Ascending aorta (tissue), 2 donors: ENCODE measurements at regions not wholly inside any gene's neighbourhood (a gene's known extent, or its start where the extent isn't known, plus 50 kb on each side); places are given as distances from the start of the nearest gene placed in this dataset.

Source experiments
- DNase-seq, 2 donors: peaks; one replicate each; pipeline ENCODE4 v3.0.0-alpha.2; 2019; ENCODE audit warnings: low spot score in 2 of 2
- H3K27ac ChIP-seq, 2 donors: fragments of 200-600 bp; sonication (generic); one replicate each; pipeline ENCODE4 v1.5.1; 2016 to 2017; ENCODE audit warnings: mild to moderate bottlenecking in 1 of 2
- H3K27me3 ChIP-seq: fragments of 200-600 bp; sonication (generic); one replicate; pipeline ENCODE4 v1.5.1; 2017
- H3K36me3 ChIP-seq, 2 donors: fragments of 200-600 bp; sonication (generic); one replicate each; pipeline ENCODE4 v1.5.1; 2016
- H3K4me1 ChIP-seq, 2 donors: fragments of 200-600 bp; sonication (generic); one replicate each; pipeline ENCODE4 v1.5.1; 2016 to 2017; ENCODE audit warnings: mild to moderate bottlenecking in 1 of 2
- H3K4me3 ChIP-seq, 2 donors: fragments of 200-600 bp; sonication (generic); one replicate each; pipeline ENCODE4 v1.5.1; 2016 to 2017; ENCODE audit warnings: mild to moderate bottlenecking in 1 of 2
- H3K9me3 ChIP-seq, 2 donors: fragments of 200-600 bp; sonication (generic); one replicate each; pipeline ENCODE4 v1.5.1; 2016
- CTCF ChIP-seq, 3 experiments: fragments of 200-600 bp in 2 of 3; fragments of 450-650 bp in 1 of 3; sonication (generic) in 2 of 3; IDR thresholded peaks; one replicate each; pipeline ENCODE4 v1.5.1; 2016 to 2019; ENCODE audit warnings: antibody characterized with exemption in 3 of 3, mild to moderate bottlenecking in 1 of 3, moderate library complexity in 1 of 3
- intact Hi-C: fragments of 100-400 bp; cut with DNase I; formaldehyde crosslinking; loops from one replicate; pipeline ENCODE4 v1.15.1; 2023

GRCh38 chr12:92619730-92620684 is 82.8 kb upstream of the PLEKHG7 start:
- H3K9me3 ChIP-seq: no peaks in the 10 kb centered on the region
- no peaks in the 10 kb centered on the region for H3K27me3 ChIP-seq
- H3K27ac ChIP-seq: no peak overlapping the region
- intact Hi-C loops: no loop called here
- no peak for TF ChIP-seq CTCF (IDR thresholded peaks at IDR 0.05)
- no peaks in the 10 kb centered on the region for H3K4me1 ChIP-seq
- DNase-seq: no peak
- no peaks in the 10 kb centered on the region for H3K36me3 ChIP-seq
- H3K4me3 ChIP-seq: no peak overlapping the region

- Histone ChIP-seq H3K4me3 (no peak overlapping the region), H3K27me3 (no peaks in the 10 kb centered on the region), H3K27ac (no peak overlapping the region), H3K4me1 (no peaks in the 10 kb centered on the region), H3K36me3 (no peaks in the 10 kb centered on the region), H3K9me3 (no peaks in the 10 kb centered on the region)
- no peak for TF ChIP-seq CTCF (IDR thresholded peaks at IDR 0.05)
- no peak for DNase-seq
- intact Hi-C loops: no loop called here
Measured at GRCh38 chr12:92619026-92619425, 83.8 kb upstream of the PLEKHG7 start.

GRCh38 chr12:92615703-92616102 is 87.1 kb upstream of the PLEKHG7 start:
- no peak overlapping the region for H3K4me3 ChIP-seq
- TF ChIP-seq CTCF (IDR thresholded peaks at IDR 0.05): no peak
- H3K4me1 ChIP-seq: no peaks in the 10 kb centered on the region
- intact Hi-C loops: no loop called here
- no peak overlapping the region for H3K27ac ChIP-seq
- H3K9me3 ChIP-seq: no peaks in the 10 kb centered on the region
- DNase-seq: no peak
- H3K36me3 ChIP-seq: no peaks in the 10 kb centered on the region
- no peaks in the 10 kb centered on the region for H3K27me3 ChIP-seq

GRCh38 chr12:92615086-92615485 is 87.7 kb upstream of the PLEKHG7 start:
- Histone ChIP-seq H3K9me3 (no peaks in the 10 kb centered on the region), H3K4me3 (no peak overlapping the region), H3K4me1 (no peaks in the 10 kb centered on the region), H3K36me3 (no peaks in the 10 kb centered on the region), H3K27ac (no peak overlapping the region), H3K27me3 (no peaks in the 10 kb centered on the region)
- DNase-seq: no peak
- no peak for TF ChIP-seq CTCF (IDR thresholded peaks at IDR 0.05)
- intact Hi-C loops: no loop called here

GRCh38 chr12:92614502-92614901 is 88.3 kb upstream of the PLEKHG7 start:
- no peaks in the 10 kb centered on the region for H3K27me3 ChIP-seq
- H3K27ac ChIP-seq: no peak overlapping the region
- no peak for TF ChIP-seq CTCF (IDR thresholded peaks at IDR 0.05)
- no peaks in the 10 kb centered on the region for H3K4me1 ChIP-seq
- H3K4me3 ChIP-seq: no peak overlapping the region
- intact Hi-C loops: no loop called here
- no peaks in the 10 kb centered on the region for H3K36me3 ChIP-seq
- DNase-seq: no peak
- H3K9me3 ChIP-seq: no peaks in the 10 kb centered on the region
